ENCODE measurements at regions not wholly inside any gene's neighbourhood (a gene's known extent, or its start where the extent isn't known, plus 50 kb on each side); places are given as distances from the start of the nearest gene placed in this dataset.

GRCh38 chr2:190799999-190800398, 80.6 kb upstream of the GLS start:
- ChIA-PET POLR2A (no interaction called here), CTCF (interaction anchor here (2.3 kb wide), 1 partner anchor 15 kb away, joined by 7 read pairs; no protein-coding TSS in a partner anchor)
- TF ChIP-seq CTCF (IDR thresholded peaks at IDR 0.05; ENCODE audit: control extremely low read depth, extremely low read depth, low read depth, missing control alignments): no peak
- DNase-seq (ENCODE audit: extremely low spot score): no peak

- no peak for DNase-seq (ENCODE audit: extremely low spot score)
- POLR2A ChIA-PET: no interaction called here
- CTCF ChIA-PET: interaction anchor here (1.2 to 2.3 kb wide), 5 partner anchors 8 to 20 kb away, joined by 3 to 7 read pairs (median 4); no protein-coding TSS in a partner anchor
- no peak for TF ChIP-seq CTCF (IDR thresholded peaks at IDR 0.05; ENCODE audit: control extremely low read depth, extremely low read depth, low read depth, missing control alignments)
These were observed 80.1 kb upstream of the GLS start for GRCh38 chr2:190800528-190800927.

GRCh38 chr2:190802129-190802528, 78.5 kb upstream of the GLS start:
- ChIA-PET POLR2A (no interaction called here), CTCF (interaction anchor here (1.2 to 2.3 kb wide), 4 partner anchors 9 to 419 kb away, joined by 3 to 8 read pairs (median 6); no protein-coding TSS in a partner anchor)
- DNase-seq (ENCODE audit: extremely low spot score): no peak
- TF ChIP-seq CTCF (IDR thresholded peaks at IDR 0.05; ENCODE audit: control extremely low read depth, extremely low read depth, low read depth, missing control alignments): no peak

GRCh38 chr2:190802626-190803209, 77.9 kb upstream of the GLS start:
- POLR2A ChIA-PET: no interaction called here
- TF ChIP-seq CTCF (IDR thresholded peaks at IDR 0.05; ENCODE audit: control extremely low read depth, extremely low read depth, low read depth, missing control alignments): no peak
- CTCF ChIA-PET: interaction anchor here (1.6 kb wide), 1 partner anchor 420 kb away, joined by 3 read pairs; no protein-coding TSS in a partner anchor
- no peak for DNase-seq (ENCODE audit: extremely low spot score)

- ChIA-PET POLR2A (no interaction called here), CTCF (interaction anchor here (1.0 to 2.0 kb wide), 6 partner anchors 12 to 125 kb away, joined by 3 to 6 read pairs (median 4); no protein-coding TSS in a partner anchor)
- peak; percentile 42 for TF ChIP-seq CTCF (IDR thresholded peaks at IDR 0.05; ENCODE audit: control extremely low read depth, extremely low read depth, low read depth, missing control alignments)
- no peak for DNase-seq (ENCODE audit: extremely low spot score)
These were observed 76.3 kb upstream of the GLS start for GRCh38 chr2:190804182-190804795.

- ChIA-PET CTCF (interaction anchor here (1.1 to 2.0 kb wide), 7 partner anchors 12 to 625 kb away, joined by 3 to 6 read pairs (median 4); a partner anchor contains a TSS), POLR2A (no interaction called here)
These were observed 75.5 kb upstream of the GLS start for GRCh38 chr2:190805126-190805525.

More at GRCh38 chr2:190805126-190805525, 75.5 kb upstream of the GLS start:
- DNase-seq (ENCODE audit: extremely low spot score): no peak
- no peak for TF ChIP-seq CTCF (IDR thresholded peaks at IDR 0.05; ENCODE audit: control extremely low read depth, extremely low read depth, low read depth, missing control alignments)
